Body of pancreas (tissue), 4 donors: ENCODE measurements at regions not wholly inside any gene's neighbourhood (a gene's known extent, or its start where the extent isn't known, plus 50 kb on each side); places are given as distances from the start of the nearest gene placed in this dataset.
A peak's percentile ranks its signal among the peaks of the same experiment; 100 is the strongest.

Experiments
- ATAC-seq: fragments of 150-250 bp; one replicate; pipeline ENCODE4 v1.9.1; 2016
- DNase-seq, 4 donors: peaks; one replicate each; pipeline ENCODE4 v3.0.0-alpha.2; 2019
- H3K27ac ChIP-seq, 4 donors: fragments of 200-600 bp; sonication (generic); 1 replicate in 3 of 4; 2 replicates in 1 of 4; pipeline versions ENCODE4 v1.5.1 to v1.6.1; 2016 to 2019; ENCODE audit warnings: mild to moderate bottlenecking in 1 of 4, mixed read lengths in 1 of 4, moderate library complexity in 1 of 4
- H3K27me3 ChIP-seq, 2 donors: fragments of 200-600 bp; sonication (generic); one replicate each; pipeline ENCODE4 v1.6.0; 2016; ENCODE audit warnings: mild to moderate bottlenecking in 1 of 2
- H3K36me3 ChIP-seq, 2 donors: fragments of 200-600 bp; sonication (generic); replicated peaks in 1 of 2; 2 replicates each; pipeline ENCODE4 v1.5.1; 2016; ENCODE audit warnings: low read depth in 2 of 2; ENCODE audit not compliant: insufficient read depth in 1 of 2
- H3K4me1 ChIP-seq: fragments of 200-600 bp; sonication (generic); one replicate; pipeline ENCODE4 v1.6.0; 2016
- H3K4me3 ChIP-seq, 2 donors: fragments of 200-600 bp; sonication (generic); 1 replicate in 1 of 2; 2 replicates in 1 of 2; pipeline ENCODE4 v1.5.1; 2016 to 2019
- H3K9me3 ChIP-seq, 3 donors: fragments of 200-600 bp; sonication (generic); 1 replicate in 2 of 3; 2 replicates in 1 of 3; pipeline ENCODE4 v1.5.1; 2016
- CTCF ChIP-seq, 7 experiments: fragments of 450-650 bp in 4 of 7; fragments of 200-600 bp in 3 of 7; sonication (generic) in 3 of 7; IDR thresholded peaks; one replicate each; pipeline ENCODE4 v1.5.1; 2016 to 2019; ENCODE audit warnings: antibody characterized with exemption in 7 of 7
- POLR2A ChIP-seq, 3 donors: fragments of 450-650 bp; IDR thresholded peaks; one replicate each; pipeline ENCODE4 v1.6.1; 2016; ENCODE audit warnings: antibody characterized with exemption in 3 of 3, mild to moderate bottlenecking in 2 of 3
- WGBS, 2 donors: methylation state at CpG; one replicate each; pipeline ENCODE4 v1.1.5; 2017; 5-methylcytosine and 5-hydroxymethylcytosine counted together
- intact Hi-C: fragments of 100-400 bp; cut with DNase I; formaldehyde crosslinking; loops from one replicate; pipeline ENCODE4 v1.15.1; 2023

GRCh38 chr2:120583121-120583520 is 152.5 kb upstream of the GLI2 start:
- Histone ChIP-seq H3K4me3 (no peak overlapping the region), H3K36me3 (no peaks in the 10 kb centered on the region), H3K9me3 (no peaks in the 10 kb centered on the region), H3K27me3 (no peaks in the 10 kb centered on the region), H3K4me1 (peaks cover 6% of the 10 kb centered on the region), H3K27ac (no peak overlapping the region)
- DNase-seq, result no peak
- 89 to 91% methylated on average over 5 of the region's 5 CpGs for whole genome bisulfite sequencing, 2 donors
- TF ChIP-seq CTCF (IDR thresholded peaks at IDR 0.05) (no peak), POLR2A (IDR thresholded peaks at IDR 0.05) (no peak)
- no peak for ATAC-seq
- intact Hi-C loops, result no loop called here

- no peak for DNase-seq
- H3K9me3 ChIP-seq, result no peaks in the 10 kb centered on the region
- ATAC-seq, result no peak
- H3K4me3 ChIP-seq, result no peak overlapping the region
- no peak for TF ChIP-seq POLR2A (IDR thresholded peaks at IDR 0.05)
- no peak for TF ChIP-seq CTCF (IDR thresholded peaks at IDR 0.05)
- H3K4me1 ChIP-seq, result peaks cover 6% of the 10 kb centered on the region
- no peaks in the 10 kb centered on the region for H3K36me3 ChIP-seq
- intact Hi-C loops, result no loop called here
- WGBS, 2 donors, result 92 to 97% methylated on average over 1 of the region's 1 CpG
- no peaks in the 10 kb centered on the region for H3K27me3 ChIP-seq
- H3K27ac ChIP-seq, result no peak overlapping the region
These were observed 151.7 kb upstream of the GLI2 start for GRCh38 chr2:120583851-120584570.

- peak; percentile 60 for ATAC-seq
These were observed 149.0 kb upstream of the GLI2 start for GRCh38 chr2:120586507-120587278.

GRCh38 chr2:120587279-120587996 is 148.2 kb upstream of the GLI2 start:
- intact Hi-C loops, result no loop called here
- DNase-seq (no peak), ATAC-seq (no peak)
- Histone ChIP-seq H3K4me3 (no peak overlapping the region), H3K27me3 (no peaks in the 10 kb centered on the region), H3K27ac (no peak overlapping the region), H3K9me3 (no peaks in the 10 kb centered on the region), H3K36me3 (no peaks in the 10 kb centered on the region), H3K4me1 (peaks cover 6% of the 10 kb centered on the region)
- 15 to 29% methylated on average over 41 to 67 of the region's 68 CpGs for WGBS, 2 donors
- TF ChIP-seq CTCF (IDR thresholded peaks at IDR 0.05) (peak in 1 of 7 experiments; percentile 5), POLR2A (IDR thresholded peaks at IDR 0.05) (no peak)

More at GRCh38 chr2:120586507-120587278, 149.0 kb upstream of the GLI2 start:
- Histone ChIP-seq H3K27me3 (no peaks in the 10 kb centered on the region), H3K27ac (no peak overlapping the region), H3K4me3 (no peak overlapping the region), H3K9me3 (no peaks in the 10 kb centered on the region), H3K4me1 (peaks cover 6% of the 10 kb centered on the region), H3K36me3 (no peaks in the 10 kb centered on the region)
- TF ChIP-seq POLR2A (IDR thresholded peaks at IDR 0.05) (no peak), CTCF (IDR thresholded peaks at IDR 0.05) (no peak)
- DNase-seq, result peak in 2 of 4 donors; percentile 30 to 43
- 28 to 67% methylated on average over 16 to 41 of the region's 41 CpGs for WGBS, 2 donors
- intact Hi-C loops, result no loop called here
